Medulla oblongata (tissue), 1 donor: ENCODE measurements at regions not wholly inside any gene's neighbourhood (a gene's known extent, or its start where the extent isn't known, plus 50 kb on each side); places are given as distances from the start of the nearest gene placed in this dataset.

ENCODE experiments used
- DNase-seq: peaks from one replicate; pipeline ENCODE4 v3.0.0-alpha.2; 2015; ENCODE audit errors: extremely low spot score

- DNase-seq, result no peak
These were observed 97.4 kb upstream of the RBMS3 start for GRCh38 chr3:29183346-29184087.

GRCh38 chr3:29185706-29186105, 95.2 kb upstream of the RBMS3 start:
- DNase-seq, result no peak

- no peak for DNase-seq
These were observed 94.7 kb upstream of the RBMS3 start for GRCh38 chr3:29186131-29186599.

GRCh38 chr3:29186982-29187725, 93.7 kb upstream of the RBMS3 start:
- no peak for DNase-seq

GRCh38 chr3:29189328-29189727, 91.5 kb upstream of the RBMS3 start:
- no peak for DNase-seq

GRCh38 chr3:29194139-29194538, 86.7 kb upstream of the RBMS3 start:
- no peak for DNase-seq

- DNase-seq, result no peak
These were observed 85.8 kb upstream of the RBMS3 start for GRCh38 chr3:29195056-29195455.

GRCh38 chr3:29201604-29202003, 79.3 kb upstream of the RBMS3 start:
- DNase-seq, result peak; percentile 66

- no peak for DNase-seq
These were observed 78.5 kb upstream of the RBMS3 start for GRCh38 chr3:29202378-29202777.

- DNase-seq, result no peak
These were observed 77.0 kb upstream of the RBMS3 start for GRCh38 chr3:29203851-29204250.

- no peak for DNase-seq
These were observed 73.4 kb upstream of the RBMS3 start for GRCh38 chr3:29207427-29207826.

- DNase-seq, result no peak
These were observed 68.0 kb upstream of the RBMS3 start for GRCh38 chr3:29212789-29213433.

GRCh38 chr3:29214009-29214658, 66.7 kb upstream of the RBMS3 start:
- no peak for DNase-seq

GRCh38 chr3:29215948-29216347, 64.9 kb upstream of the RBMS3 start:
- DNase-seq, result no peak

GRCh38 chr3:29226706-29227105, 54.2 kb upstream of the RBMS3 start:
- DNase-seq, result no peak

- DNase-seq, result no peak
These were observed 53.6 kb upstream of the RBMS3 start for GRCh38 chr3:29227307-29227706.
